Lower lobe of right lung (tissue), 2 donors: ENCODE measurements at regions not wholly inside any gene's neighbourhood (a gene's known extent, or its start where the extent isn't known, plus 50 kb on each side); places are given as distances from the start of the nearest gene placed in this dataset.

ENCODE experiments used
- ATAC-seq, 2 donors: fragments of 200-7000 bp; cut with Tn5 transposase; one replicate each; pipeline ENCODE4 v1.9.1; 2020 to 2022; ENCODE audit warnings: mild to moderate bottlenecking in 2 of 2, moderate library complexity in 2 of 2
- DNase-seq: peaks from one replicate; pipeline ENCODE4 v3.0.0-alpha.2; 2020
- H3K27ac ChIP-seq: fragments of 200-600 bp; one replicate; pipeline ENCODE4 v1.8.0; 2022
- H3K27me3 ChIP-seq: fragments of 200-600 bp; one replicate; pipeline ENCODE4 v1.8.0; 2022; ENCODE audit warnings: low read depth
- H3K36me3 ChIP-seq: fragments of 200-600 bp; one replicate; pipeline ENCODE4 v1.8.0; 2022; ENCODE audit warnings: mild to moderate bottlenecking
- H3K4me1 ChIP-seq: fragments of 200-600 bp; one replicate; pipeline ENCODE4 v1.8.0; 2022
- H3K4me3 ChIP-seq: fragments of 200-600 bp; one replicate; pipeline ENCODE4 v1.8.0; 2022; ENCODE audit warnings: mild to moderate bottlenecking
- H3K9me3 ChIP-seq: fragments of 200-600 bp; one replicate; pipeline ENCODE4 v1.8.0; 2022
- intact Hi-C: fragments of 100-400 bp; cut with DNase I; formaldehyde crosslinking; loops from one replicate; pipeline ENCODE4 v1.11.0; 2022
- TF ChIP-seq, protein P1 (sequence below): fragments of 200-600 bp; IDR thresholded peaks from one replicate; pipeline ENCODE4 v1.8.0; 2022; ENCODE audit warnings: antibody characterized with exemption, mild to moderate bottlenecking
- donor health status: DM: no; HTN: yes; CAD: no; lungs with severe emphysema.

DNA sequence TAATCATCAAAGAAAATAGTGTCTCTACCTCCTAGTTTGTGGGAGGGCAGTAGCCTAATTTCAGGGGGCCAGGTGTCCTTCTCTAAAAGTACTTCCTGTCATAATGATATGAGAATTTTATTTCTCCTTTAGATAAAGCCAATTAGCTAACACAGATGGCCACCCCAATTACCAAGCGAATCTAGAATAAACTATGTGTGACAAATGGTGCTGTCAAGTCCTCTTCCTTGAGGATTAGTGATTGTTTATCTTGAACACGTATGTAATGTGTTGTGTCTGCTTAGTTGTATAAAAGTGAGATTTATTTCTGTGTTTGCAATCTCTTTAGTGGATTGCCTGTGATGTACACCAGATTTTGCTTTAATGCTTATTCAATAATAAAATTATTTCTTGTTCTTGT lies 1120.0 kb downstream of the SORCS1 start:
- Histone ChIP-seq H3K4me3 (no peak overlapping the region), H3K4me1 (no peaks in the 10 kb centered on the region), H3K36me3 (no peaks in the 10 kb centered on the region), H3K27ac (no peak overlapping the region), H3K9me3 (no peaks in the 10 kb centered on the region), H3K27me3 (no peaks in the 10 kb centered on the region)
- TF ChIP-seq, protein P1, sequence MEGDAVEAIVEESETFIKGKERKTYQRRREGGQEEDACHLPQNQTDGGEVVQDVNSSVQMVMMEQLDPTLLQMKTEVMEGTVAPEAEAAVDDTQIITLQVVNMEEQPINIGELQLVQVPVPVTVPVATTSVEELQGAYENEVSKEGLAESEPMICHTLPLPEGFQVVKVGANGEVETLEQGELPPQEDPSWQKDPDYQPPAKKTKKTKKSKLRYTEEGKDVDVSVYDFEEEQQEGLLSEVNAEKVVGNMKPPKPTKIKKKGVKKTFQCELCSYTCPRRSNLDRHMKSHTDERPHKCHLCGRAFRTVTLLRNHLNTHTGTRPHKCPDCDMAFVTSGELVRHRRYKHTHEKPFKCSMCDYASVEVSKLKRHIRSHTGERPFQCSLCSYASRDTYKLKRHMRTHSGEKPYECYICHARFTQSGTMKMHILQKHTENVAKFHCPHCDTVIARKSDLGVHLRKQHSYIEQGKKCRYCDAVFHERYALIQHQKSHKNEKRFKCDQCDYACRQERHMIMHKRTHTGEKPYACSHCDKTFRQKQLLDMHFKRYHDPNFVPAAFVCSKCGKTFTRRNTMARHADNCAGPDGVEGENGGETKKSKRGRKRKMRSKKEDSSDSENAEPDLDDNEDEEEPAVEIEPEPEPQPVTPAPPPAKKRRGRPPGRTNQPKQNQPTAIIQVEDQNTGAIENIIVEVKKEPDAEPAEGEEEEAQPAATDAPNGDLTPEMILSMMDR: no peak
- intact Hi-C loops: no loop called here
- no peak for ATAC-seq
- DNase-seq: no peak

DNA sequence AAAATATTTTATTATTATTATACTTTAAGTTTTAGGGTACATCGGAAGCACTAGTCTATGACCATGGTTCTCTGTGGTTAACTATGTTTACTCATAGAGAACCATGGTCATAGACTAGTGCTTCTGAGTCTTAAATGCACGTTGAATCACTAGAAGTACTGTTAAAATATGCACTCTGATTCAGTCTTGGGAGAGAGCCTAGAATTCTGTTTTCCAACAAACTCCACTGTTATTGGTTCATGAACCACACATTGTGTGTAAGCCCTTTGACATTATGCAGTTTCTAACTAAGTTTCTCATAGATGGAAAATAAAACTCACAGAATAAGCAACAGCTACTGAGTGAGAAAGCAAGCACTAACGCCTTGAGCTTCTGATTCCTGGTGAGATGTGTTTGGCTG lies 1120.6 kb downstream of the SORCS1 start:
- Histone ChIP-seq H3K9me3 (no peaks in the 10 kb centered on the region), H3K27ac (no peak overlapping the region), H3K27me3 (no peaks in the 10 kb centered on the region), H3K36me3 (no peaks in the 10 kb centered on the region), H3K4me1 (no peaks in the 10 kb centered on the region), H3K4me3 (no peak overlapping the region)
- intact Hi-C loops: no loop called here
- TF ChIP-seq, protein P1: no peak
- ATAC-seq (no peak), DNase-seq (no peak)

DNA sequence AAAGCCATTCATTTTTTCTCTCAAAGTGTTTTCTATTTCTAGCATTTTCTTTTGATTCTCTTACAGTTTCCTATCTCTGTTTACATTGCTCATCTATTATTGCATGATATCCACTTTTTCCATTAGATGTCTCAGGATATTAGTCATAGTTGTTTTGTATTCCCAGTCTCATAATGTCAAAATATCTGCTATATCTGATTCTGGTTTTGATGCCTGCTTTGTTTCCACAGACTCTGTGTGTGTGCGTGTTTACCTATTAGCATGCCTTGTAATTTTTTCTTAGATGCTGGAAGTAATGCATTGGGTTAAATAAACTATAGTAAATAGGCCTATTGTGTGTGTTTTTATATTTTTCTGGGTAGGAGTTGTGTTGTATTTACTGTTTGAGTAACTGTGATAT lies 1126.3 kb downstream of the SORCS1 start:
- TF ChIP-seq, protein P1: no peak
- DNase-seq: no peak
- Histone ChIP-seq H3K27me3 (no peaks in the 10 kb centered on the region), H3K36me3 (no peaks in the 10 kb centered on the region), H3K4me1 (no peaks in the 10 kb centered on the region), H3K4me3 (no peak overlapping the region), H3K9me3 (no peaks in the 10 kb centered on the region), H3K27ac (no peak overlapping the region)
- ATAC-seq: no peak
- intact Hi-C loops: no loop called here

DNA sequence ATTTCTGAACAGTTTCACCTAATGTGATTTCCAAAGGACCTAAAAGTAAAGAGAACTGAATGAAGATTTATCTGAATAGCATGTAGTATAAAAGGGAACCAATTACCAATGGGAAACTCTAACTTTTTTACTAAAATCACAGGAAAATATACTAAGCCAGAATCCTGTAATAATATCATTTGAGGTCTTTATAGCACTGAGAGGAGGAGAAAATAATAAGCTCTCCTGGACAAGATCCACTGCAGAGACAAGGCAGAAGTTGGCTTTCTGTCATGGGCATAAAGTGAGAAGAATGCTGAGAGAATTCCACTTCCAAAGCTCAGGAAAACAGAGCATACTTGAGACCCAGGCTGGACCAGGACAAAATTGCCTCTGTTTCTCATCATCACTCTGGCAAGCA lies 1131.4 kb downstream of the SORCS1 start:
- TF ChIP-seq, protein P1: no peak
- ATAC-seq (no peak), DNase-seq (no peak)
- Histone ChIP-seq H3K27ac (no peak overlapping the region), H3K27me3 (no peaks in the 10 kb centered on the region), H3K4me3 (no peak overlapping the region), H3K36me3 (no peaks in the 10 kb centered on the region), H3K4me1 (no peaks in the 10 kb centered on the region), H3K9me3 (no peaks in the 10 kb centered on the region)
- intact Hi-C loops: no loop called here

DNA sequence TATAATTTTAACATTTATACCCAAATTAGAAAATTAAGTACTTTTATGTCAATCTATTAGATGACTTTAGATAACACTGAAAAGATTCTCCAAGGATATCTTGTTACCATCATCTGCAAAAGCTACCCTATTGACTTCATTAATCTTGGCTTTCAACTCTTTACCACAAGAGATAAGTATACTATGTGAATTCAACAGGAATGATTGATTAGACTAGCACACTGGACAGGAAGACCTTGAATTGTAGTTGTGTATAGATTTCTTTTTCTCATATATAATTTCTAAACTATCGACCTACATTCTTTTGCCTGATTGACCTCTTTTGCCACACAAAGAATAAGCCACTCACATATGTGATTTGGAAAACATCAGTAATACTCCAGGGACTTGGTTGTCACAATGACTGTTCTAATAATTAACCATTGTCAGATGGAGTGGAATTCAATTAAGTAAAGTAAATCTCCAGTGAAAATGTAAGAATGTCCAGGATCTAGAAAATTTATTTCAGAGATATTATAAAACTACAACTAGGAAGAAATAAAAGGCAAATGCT lies 1132.0 kb downstream of the SORCS1 start:
- ATAC-seq (no peak), DNase-seq (no peak)
- intact Hi-C loops: no loop called here
- TF ChIP-seq, protein P1: no peak
- no peaks in the 10 kb centered on the region for H3K36me3 ChIP-seq
- no peaks in the 10 kb centered on the region for H3K4me1 ChIP-seq
- no peak overlapping the region for H3K27ac ChIP-seq
- no peak overlapping the region for H3K4me3 ChIP-seq
- no peaks in the 10 kb centered on the region for H3K27me3 ChIP-seq
- no peaks in the 10 kb centered on the region for H3K9me3 ChIP-seq

DNA sequence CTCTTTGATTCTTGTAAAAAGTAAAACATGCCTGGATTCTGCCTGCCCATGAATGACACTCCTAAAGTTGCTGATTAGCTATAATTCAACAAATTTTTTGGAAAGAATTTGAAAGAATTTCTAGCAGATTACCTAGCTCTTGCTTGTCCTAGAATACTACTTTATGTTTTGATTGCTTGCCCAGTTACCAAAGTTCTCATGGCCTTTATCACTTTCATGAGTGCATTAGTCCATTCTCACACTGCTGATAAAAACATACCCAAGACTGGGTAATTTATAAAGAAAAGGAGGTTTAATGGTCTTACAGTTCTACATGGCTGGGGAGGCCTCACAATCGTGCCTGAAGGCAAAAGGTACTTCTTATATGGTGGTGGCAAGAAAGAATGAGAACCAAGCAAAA lies 1137.3 kb downstream of the SORCS1 start:
- no peak overlapping the region for H3K4me3 ChIP-seq
- no peaks in the 10 kb centered on the region for H3K4me1 ChIP-seq
- H3K36me3 ChIP-seq: no peaks in the 10 kb centered on the region
- DNase-seq (no peak), ATAC-seq (no peak)
- no peak overlapping the region for H3K27ac ChIP-seq
- intact Hi-C loops: no loop called here
- no peaks in the 10 kb centered on the region for H3K9me3 ChIP-seq
- TF ChIP-seq, protein P1: no peak
- no peaks in the 10 kb centered on the region for H3K27me3 ChIP-seq
